NCI-H146 (cell line): ENCODE measurements at regions not wholly inside any gene's neighbourhood (a gene's known extent, or its start where the extent isn't known, plus 50 kb on each side); places are given as distances from the start of the nearest gene placed in this dataset.
A peak's percentile ranks its signal among the peaks of the same experiment; 100 is the strongest.

Source experiments
- DNase-seq: peaks from one replicate; lab custom pipeline; 2025; lab: John Stamatoyannopoulos, UW

GRCh38 chr12:84741031-84741430 is 171.6 kb downstream of the SLC6A15 start:
- no peak for DNase-seq

- DNase-seq = no peak
Observed at GRCh38 chr12:84740602-84741001, 172.0 kb downstream of the SLC6A15 start.

GRCh38 chr12:84738481-84738972 is 174.1 kb downstream of the SLC6A15 start:
- DNase-seq = no peak

DNA sequence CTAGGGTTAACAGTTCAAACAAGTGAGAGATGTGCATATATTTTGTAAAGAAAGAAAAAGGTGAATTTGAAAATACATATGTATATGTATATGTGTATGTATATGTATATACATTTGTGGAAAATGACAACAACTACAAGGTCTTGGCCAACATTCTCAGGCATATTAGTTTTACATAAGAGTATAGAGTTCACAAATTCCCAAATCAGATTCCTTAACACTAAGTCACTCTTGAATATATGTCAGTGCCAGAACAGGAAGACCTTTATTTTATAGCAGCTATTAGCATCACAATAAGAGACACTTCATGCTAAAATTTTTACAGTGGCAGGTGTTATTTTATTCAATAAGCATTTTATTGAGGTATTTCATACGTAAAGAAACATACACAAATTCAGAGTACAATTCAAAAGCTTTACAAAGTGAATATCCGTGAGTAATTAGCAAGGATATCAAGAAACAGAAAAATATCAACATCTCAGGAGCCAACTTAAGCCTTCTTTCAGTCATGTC is 179.7 kb downstream of the SLC6A15 start:
- DNase-seq = no peak

DNA sequence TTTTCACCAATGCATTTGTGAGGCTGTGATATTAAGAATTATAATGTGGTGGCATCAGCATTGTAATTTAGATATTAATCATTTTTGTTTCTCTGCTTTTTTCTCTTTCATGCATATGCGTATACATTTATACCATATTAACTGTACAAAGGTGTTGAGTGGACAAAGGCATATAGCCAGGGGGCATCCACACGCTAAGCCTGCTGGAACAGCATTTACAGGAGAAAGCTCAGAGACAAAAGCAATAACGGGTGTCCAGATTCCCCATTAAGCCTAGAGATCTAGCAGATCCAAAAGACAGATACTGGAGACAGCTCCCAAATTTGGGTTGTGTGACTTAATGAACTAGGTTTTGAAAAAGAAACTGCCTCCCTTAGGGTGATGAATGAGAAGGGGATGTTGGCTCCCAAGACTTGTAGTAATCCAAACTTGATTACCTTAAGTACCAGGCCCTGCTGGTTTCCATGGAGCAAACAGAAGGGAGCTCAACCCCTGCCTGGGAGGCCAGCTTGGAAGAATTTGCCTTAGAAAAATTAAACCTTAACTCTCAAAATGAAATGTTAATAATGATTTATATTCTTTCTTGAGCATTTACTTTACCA is 181.9 kb downstream of the SLC6A15 start:
- no peak for DNase-seq

- DNase-seq = no peak
Observed at GRCh38 chr12:84727961-84728360, 184.6 kb downstream of the SLC6A15 start.

DNA sequence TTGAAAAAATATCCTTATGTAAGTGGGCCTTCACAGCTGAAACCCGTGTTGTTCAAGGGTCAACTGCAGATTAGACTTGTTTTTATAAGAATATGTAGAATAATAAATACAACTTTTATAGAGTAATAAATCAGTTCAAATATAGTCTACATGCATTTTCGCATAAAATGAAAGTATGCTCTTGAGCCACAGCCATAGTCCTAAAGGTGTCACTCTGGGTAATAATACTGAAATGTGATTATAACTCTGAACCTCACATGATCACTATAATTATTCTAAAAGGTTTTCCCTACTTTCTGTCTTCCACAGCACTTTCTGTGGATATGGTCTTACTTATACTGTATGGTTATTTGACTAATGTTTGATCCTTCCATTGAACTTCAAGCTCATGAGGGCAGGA is 185.8 kb downstream of the SLC6A15 start:
- no peak for DNase-seq

GRCh38 chr12:84723988-84724387 is 188.6 kb downstream of the SLC6A15 start:
- DNase-seq = no peak

DNA sequence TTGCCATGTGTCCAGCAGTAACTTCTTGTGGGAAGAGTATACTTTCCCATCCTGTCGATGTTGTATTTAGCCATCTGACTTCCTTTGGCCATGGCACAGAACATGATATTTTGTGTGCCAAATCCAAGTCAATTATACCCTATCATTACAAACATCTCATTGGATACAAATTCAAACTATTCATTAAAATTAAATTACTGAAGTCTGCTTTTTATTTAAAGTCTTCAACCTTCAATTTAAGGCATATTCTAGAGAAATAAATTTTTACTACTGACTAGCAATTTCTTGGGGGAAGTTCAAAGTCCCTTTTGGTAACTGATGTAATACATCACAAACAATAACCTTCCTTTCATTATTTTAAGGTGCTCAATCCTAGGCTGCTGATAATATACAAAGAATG is 192.6 kb downstream of the SLC6A15 start:
- DNase-seq = no peak

- no peak for DNase-seq
Observed at GRCh38 chr12:84718906-84719305, 193.7 kb downstream of the SLC6A15 start.

DNA sequence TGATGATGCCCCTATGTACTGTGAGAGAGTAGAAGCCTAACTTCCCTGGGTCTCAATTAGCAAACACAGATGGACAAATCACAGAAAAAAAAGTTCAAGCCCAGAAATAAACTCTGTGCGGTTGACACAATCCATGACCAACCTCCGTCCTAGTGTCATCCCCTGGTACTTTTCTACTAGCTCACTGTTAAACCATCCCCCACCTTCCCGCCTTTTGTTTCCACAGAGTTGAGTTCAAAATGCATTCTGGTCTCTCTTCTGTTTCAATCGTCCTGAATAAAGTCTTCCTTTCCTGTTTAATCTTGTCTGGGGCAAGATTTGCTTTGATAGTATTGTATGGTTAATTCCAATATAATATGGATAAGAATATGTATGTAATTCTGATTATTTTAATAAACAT is 199.9 kb downstream of the SLC6A15 start:
- no peak for DNase-seq

GRCh38 chr12:84706374-84706773 is 206.2 kb downstream of the SLC6A15 start:
- no peak for DNase-seq

- DNase-seq = no peak
Observed at GRCh38 chr12:84704856-84705255, 207.7 kb downstream of the SLC6A15 start.

DNA sequence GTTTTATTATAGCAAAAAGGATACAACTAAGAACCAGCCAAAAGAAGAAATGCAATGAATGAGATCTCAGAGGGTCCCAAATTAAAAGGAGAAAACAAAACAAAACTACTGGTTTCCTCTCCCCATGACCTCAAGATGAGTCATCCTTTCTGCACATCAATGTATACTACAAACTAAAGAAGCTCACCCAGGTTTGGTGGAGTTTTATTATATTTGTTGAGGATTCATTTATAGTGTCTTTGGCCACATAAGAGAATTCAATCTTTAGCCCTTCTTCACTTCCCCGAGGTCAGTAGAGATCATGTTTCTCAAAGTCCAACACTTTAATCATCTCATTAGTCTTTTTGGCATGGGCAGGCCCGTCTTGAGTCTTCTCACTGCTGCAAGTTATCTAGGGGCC is 210.6 kb downstream of the SLC6A15 start:
- DNase-seq = no peak

DNA sequence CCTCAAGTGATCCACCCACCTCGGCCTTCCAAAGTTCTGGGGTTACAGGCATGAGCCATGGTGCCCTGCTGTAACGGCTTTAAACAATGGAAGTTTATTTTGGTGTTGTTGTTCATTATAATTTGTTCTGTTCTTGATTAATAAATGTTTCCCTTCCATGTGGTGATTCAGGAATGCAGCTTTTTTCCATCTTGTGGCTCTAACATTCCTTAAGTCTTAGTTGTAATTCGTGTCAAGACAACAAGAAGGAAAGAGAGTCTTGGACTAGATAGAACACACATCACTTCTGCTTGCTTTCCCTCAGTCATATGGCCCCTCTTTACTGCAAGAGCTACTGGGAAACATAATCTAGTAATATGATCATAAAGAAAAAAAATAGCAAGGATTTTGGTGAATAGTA is 211.6 kb downstream of the SLC6A15 start:
- DNase-seq = no peak

DNA sequence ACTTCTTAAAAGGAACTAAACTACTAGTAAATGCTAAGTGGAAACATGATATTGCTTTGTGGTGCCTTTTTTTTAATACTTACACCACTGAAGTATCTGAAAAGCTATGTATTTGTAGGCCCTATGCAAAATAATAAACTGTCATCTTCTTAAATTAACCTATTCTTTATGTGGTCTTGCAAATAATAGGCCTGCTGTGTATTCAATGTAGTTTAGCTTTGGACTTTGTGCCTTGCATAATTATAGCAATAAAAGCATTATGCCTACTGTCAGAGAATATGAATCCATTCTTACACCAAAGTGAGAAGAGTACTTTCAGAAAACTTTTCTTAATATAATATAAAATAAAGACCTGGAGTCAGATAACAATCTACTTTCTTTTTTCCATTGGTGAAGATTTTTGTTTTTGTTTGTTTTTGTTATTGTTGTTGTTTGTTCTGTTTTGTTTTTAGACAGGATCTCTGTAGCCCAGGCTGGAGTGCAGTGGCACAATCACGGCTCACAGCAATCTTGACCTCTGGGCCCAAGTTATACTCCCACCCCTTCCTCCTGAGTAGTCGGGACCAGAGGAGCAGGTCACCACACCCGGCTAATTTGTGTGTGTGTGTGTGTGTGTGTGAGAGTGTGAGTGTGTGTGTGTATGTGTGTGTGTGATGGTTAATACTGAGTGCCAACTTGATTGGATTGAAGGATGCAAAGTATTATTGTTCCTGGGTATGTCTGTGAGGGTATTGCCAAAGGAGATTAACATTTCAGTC is 213.8 kb downstream of the SLC6A15 start:
- peak; percentile 23 for DNase-seq

GRCh38 chr12:84696908-84697540 is 215.6 kb downstream of the SLC6A15 start:
- DNase-seq = no peak

DNA sequence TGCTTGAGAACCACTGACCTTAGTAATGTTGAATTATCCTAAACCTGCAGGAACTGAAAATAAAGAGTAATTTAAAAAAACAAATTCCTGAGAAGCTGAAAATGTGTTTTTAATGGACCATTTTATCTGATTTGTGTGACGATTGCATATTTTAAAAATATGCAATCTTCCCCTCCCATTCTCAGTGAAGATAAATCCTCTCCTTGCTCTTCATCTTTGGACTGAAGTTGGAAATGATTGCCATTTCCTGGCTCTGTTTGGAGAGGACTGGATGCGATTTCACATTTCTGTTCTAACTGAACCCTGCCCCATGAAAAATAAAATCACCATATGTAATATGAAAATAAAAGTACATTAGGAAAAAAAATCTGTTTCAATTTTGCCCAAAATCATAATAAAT is 216.3 kb downstream of the SLC6A15 start:
- DNase-seq = no peak

GRCh38 chr12:84694116-84694515 is 218.5 kb downstream of the SLC6A15 start:
- peak; percentile 70 for DNase-seq

DNA sequence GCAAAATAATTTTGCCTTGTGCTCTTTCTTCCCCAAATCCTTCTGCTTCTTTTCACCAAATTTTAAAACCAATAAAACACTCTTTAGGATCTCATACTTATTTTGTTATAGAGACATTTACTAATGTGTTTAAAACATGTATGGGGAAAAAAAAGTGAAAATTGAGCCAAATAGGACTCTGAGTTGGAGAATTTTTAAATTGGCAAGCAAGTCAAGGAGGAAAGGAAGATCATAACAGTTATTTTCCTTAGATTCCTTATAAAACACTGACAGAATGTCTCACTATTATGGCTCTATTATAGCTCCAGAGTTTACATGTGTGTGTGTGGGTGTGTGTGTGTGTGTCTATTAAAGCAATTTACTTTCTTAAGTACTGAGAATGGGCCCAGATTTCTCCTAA is 220.5 kb downstream of the SLC6A15 start:
- no peak for DNase-seq

DNA sequence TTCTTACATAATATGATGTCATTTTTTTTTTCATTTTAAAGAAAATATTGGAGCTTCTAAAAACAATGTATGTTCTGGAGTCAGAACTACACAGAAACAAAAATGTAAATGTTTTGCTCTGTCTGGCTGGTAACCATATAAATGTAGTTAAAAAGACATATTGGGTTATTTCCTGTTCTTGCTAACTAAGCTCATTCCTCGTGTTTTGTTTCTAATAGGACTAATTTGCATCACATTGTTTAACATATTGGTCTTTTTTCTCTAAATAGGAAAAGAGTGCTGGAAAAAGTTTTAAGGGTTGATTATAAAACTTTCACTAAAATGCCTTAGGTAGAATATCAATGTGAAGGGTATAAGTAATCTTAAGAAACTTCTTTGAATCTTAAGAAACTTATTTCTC is 221.3 kb downstream of the SLC6A15 start:
- no peak for DNase-seq

GRCh38 chr12:84689638-84690037 is 223.0 kb downstream of the SLC6A15 start:
- peak; percentile 84 for DNase-seq

DNA sequence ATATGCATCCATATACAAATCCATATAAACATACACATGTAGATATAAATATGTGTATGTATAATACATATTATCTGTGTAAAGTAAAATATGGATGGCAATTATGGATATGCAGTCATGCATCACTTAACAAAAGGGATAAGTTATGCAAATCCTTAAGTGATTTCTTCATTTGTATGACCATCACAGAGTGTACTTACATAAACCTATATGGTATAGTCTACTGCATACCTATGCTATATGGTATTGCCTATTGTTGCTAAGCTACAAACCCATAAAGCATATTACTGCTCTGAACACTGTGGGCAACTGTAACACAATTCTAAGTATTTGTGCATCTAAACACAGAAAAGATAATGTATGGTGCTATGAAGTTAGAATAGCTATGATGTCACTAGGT is 227.2 kb downstream of the SLC6A15 start:
- no peak for DNase-seq
